Vagina (tissue), 2 donors: ENCODE measurements at regions not wholly inside any gene's neighbourhood (a gene's known extent, or its start where the extent isn't known, plus 50 kb on each side); places are given as distances from the start of the nearest gene placed in this dataset.

Experiments used
- POLR2A ChIP-seq, 2 donors: fragments of 450-650 bp; IDR thresholded peaks; one replicate each; pipeline ENCODE4 v1.6.1; 2017; ENCODE audit warnings: antibody characterized with exemption in 2 of 2, mild to moderate bottlenecking in 2 of 2, moderate library complexity in 2 of 2
- POLR2AphosphoS5 ChIP-seq, 2 donors: sonication (generic); formaldehyde crosslinking; IDR thresholded peaks; one replicate each; pipeline ENCODE4 v1.9.0; 2017; ENCODE audit warnings: antibody characterized with exemption in 2 of 2, mild to moderate bottlenecking in 2 of 2, low read depth in 1 of 2; ENCODE audit not compliant: insufficient read depth in 1 of 2
- TF ChIP-seq, protein P1 (sequence below), 3 experiments: fragments of 450-650 bp in 2 of 3; fragments of 200-600 bp in 1 of 3; sonication (generic) in 1 of 3; IDR thresholded peaks; one replicate each; pipeline ENCODE4 v1.5.1; 2017 to 2019; ENCODE audit warnings: antibody characterized with exemption in 3 of 3, mild to moderate bottlenecking in 2 of 3, moderate library complexity in 2 of 3

DNA sequence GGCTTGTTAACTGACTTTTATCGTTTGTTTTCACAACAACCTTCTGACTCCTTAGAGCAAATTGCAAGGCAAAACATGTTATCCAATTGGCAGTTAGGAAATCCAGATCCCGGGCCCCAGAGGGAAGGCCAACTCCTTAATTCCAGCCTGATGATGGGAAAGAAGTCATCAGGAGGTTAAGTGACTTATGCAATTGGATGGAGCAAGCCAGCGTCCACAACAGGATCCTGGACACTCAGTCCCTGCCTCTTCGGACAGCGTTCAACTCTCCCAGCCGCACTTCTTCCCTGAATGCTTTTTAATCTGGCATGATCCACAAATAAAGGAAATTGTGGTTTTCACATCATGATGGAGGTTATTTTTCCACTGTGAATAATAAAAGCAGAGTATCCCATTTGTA, 310.1 kb downstream of the RAB28 start:
- TF ChIP-seq POLR2AphosphoS5 (IDR thresholded peaks at IDR 0.05; ENCODE audit: insufficient read depth in 1 of 2, low read depth in 1 of 2) (peak; percentile 32 to 50), POLR2A (IDR thresholded peaks at IDR 0.05) (no peak)
- TF ChIP-seq, protein P1, sequence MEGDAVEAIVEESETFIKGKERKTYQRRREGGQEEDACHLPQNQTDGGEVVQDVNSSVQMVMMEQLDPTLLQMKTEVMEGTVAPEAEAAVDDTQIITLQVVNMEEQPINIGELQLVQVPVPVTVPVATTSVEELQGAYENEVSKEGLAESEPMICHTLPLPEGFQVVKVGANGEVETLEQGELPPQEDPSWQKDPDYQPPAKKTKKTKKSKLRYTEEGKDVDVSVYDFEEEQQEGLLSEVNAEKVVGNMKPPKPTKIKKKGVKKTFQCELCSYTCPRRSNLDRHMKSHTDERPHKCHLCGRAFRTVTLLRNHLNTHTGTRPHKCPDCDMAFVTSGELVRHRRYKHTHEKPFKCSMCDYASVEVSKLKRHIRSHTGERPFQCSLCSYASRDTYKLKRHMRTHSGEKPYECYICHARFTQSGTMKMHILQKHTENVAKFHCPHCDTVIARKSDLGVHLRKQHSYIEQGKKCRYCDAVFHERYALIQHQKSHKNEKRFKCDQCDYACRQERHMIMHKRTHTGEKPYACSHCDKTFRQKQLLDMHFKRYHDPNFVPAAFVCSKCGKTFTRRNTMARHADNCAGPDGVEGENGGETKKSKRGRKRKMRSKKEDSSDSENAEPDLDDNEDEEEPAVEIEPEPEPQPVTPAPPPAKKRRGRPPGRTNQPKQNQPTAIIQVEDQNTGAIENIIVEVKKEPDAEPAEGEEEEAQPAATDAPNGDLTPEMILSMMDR (IDR thresholded peaks at IDR 0.05) = no peak
